HUES48 (cell line): ENCODE measurements at regions not wholly inside any gene's neighbourhood (a gene's known extent, or its start where the extent isn't known, plus 50 kb on each side); places are given as distances from the start of the nearest gene placed in this dataset.
"Not testable (repeated sequence)": the region's sequence is repeated elsewhere in the genome, so short reads cannot be mapped to it uniquely, and the experiment has no call there.

Experiments used
- H3K27ac ChIP-seq: one replicate; pipeline ENCODE4 v1.7.0; 2013; ENCODE audit warnings: low read depth, low read length, inconsistent platforms
- H3K27me3 ChIP-seq: 2 replicates; pipeline ENCODE4 v1.6.1; 2013; ENCODE audit warnings: mild to moderate bottlenecking, low read length; ENCODE audit not compliant: control insufficient read depth, insufficient read depth
- H3K36me3 ChIP-seq: 2 replicates; pipeline ENCODE4 v1.6.1; 2013; ENCODE audit warnings: low read length; ENCODE audit not compliant: control insufficient read depth, insufficient read depth
- H3K4me1 ChIP-seq: 2 replicates; pipeline ENCODE4 v1.6.1; 2013; ENCODE audit warnings: mild to moderate bottlenecking, low read length; ENCODE audit not compliant: control insufficient read depth, insufficient read depth
- H3K4me3 ChIP-seq: 2 replicates; pipeline ENCODE4 v1.5.1; 2013; ENCODE audit warnings: mild to moderate bottlenecking, low read depth, low read length
- H3K9ac ChIP-seq: 2 replicates; pipeline ENCODE4 v1.6.1; 2013; ENCODE audit warnings: mild to moderate bottlenecking, low read depth, low read length, moderate library complexity
- H3K9me3 ChIP-seq: 2 replicates; pipeline ENCODE4 v1.6.1; 2013; ENCODE audit warnings: low read length; ENCODE audit not compliant: control insufficient read depth, insufficient read depth

DNA sequence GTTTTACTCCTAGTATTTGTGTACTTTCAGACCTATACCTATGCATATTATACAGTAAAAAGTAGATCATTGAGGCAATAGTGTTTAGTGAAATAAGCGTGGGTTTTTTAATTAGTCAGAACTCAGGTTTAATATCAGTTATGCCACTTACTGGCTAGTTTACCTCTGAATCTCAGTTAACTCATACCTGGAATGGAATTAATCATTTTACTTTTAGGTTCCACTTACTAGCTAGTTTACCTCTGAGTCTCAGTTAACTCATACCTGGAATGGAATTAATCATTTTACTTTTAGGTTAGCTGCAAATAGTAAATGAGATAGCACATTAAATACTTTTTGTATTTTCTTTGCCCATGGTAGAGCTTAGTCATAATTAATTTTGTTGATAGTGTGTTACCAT lies 475.7 kb downstream of the CCER1 start:
- Histone ChIP-seq H3K4me3 (no peak overlapping the region), H3K36me3 (no peaks in the 10 kb centered on the region), H3K9me3 (no peaks in the 10 kb centered on the region)

GRCh38 chr12:90473831-90474230 lies 481.1 kb downstream of the CCER1 start:
- no peak overlapping the region for H3K9ac ChIP-seq
- H3K9me3 ChIP-seq: no peaks in the 10 kb centered on the region
- no peaks in the 10 kb centered on the region for H3K36me3 ChIP-seq

More for the DNA sequence above, 475.7 kb downstream of the CCER1 start:
- H3K27me3 ChIP-seq: no peaks in the 10 kb centered on the region
- no peak overlapping the region for H3K27ac ChIP-seq
- peaks cover 5% of the 10 kb centered on the region; the same call in 1 of the 2 replicates for H3K4me1 ChIP-seq
- H3K9ac ChIP-seq: no peak overlapping the region

GRCh38 chr12:90460681-90461080 lies 494.3 kb downstream of the CCER1 start:
- Histone ChIP-seq H3K27ac (no peak overlapping the region), H3K4me3 (no peak overlapping the region), H3K36me3 (no peaks in the 10 kb centered on the region), H3K27me3 (no peaks in the 10 kb centered on the region), H3K9me3 (peaks cover 6% of the 10 kb centered on the region; the same call in 1 of the 2 replicates), H3K4me1 (no peaks in the 10 kb centered on the region), H3K9ac (no peak overlapping the region)

More at GRCh38 chr12:90473831-90474230, 481.1 kb downstream of the CCER1 start:
- Histone ChIP-seq H3K27me3 (no peaks in the 10 kb centered on the region), H3K4me3 (no peak overlapping the region), H3K27ac (no peak overlapping the region), H3K4me1 (no peaks in the 10 kb centered on the region)

GRCh38 chr12:90456248-90456647 lies 498.7 kb downstream of the CCER1 start:
- Histone ChIP-seq H3K4me1 (no peaks in the 10 kb centered on the region), H3K9ac (no peak overlapping the region), H3K27me3 (no peaks in the 10 kb centered on the region), H3K9me3 (peaks cover 5% of the 10 kb centered on the region; the same call in 1 of the 2 replicates), H3K36me3 (no peaks in the 10 kb centered on the region), H3K4me3 (no peak overlapping the region), H3K27ac (no peak overlapping the region)

DNA sequence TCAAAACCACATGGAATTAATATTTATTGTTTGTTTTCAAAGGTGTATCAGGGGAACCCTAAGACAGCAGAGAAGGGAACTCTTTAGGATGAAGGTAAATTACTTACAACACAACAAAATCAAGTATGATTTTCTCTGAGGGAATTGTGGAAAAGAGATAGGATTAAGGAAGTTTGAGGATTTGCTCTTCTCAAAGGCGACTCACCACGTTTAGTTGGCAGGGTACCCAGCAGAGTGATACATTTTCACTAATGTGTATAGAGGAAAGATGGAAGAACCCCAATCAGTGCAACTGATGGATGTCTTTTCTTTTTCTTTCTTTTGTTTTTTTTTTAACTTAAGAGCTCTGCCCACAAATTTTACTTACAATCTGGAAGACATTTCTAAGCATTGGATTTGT lies 499.2 kb downstream of the CCER1 start:
- H3K27me3 ChIP-seq: no peaks in the 10 kb centered on the region
- H3K36me3 ChIP-seq: no peaks in the 10 kb centered on the region
- H3K4me3 ChIP-seq: no peak overlapping the region
- peaks cover 2% of the 10 kb centered on the region; the same call in 1 of the 2 replicates for H3K9me3 ChIP-seq
- no peak overlapping the region for H3K9ac ChIP-seq
- no peaks in the 10 kb centered on the region for H3K4me1 ChIP-seq
- H3K27ac ChIP-seq: no peak overlapping the region

DNA sequence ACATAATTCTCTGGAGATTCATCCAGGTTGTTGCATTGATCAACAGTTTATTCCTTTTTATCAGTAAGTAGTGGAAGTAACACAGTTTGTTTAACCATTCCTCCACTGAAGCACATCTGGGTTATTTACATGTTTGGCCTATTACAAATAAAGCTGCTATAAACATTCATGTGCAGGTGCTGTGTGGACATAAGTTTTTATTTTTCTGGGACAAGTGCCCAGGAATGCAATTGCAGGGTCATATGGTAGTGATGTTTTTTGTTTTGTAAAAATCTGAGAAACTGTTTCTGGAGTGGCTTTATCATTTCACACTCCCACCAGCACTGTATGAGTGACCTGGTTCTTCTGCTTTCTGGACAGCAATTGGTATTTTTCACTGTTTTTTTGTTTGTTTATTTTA lies 505.4 kb downstream of the CCER1 start:
- Histone ChIP-seq H3K4me3 (no peak overlapping the region), H3K27ac (no peak overlapping the region), H3K27me3 (no peaks in the 10 kb centered on the region), H3K9ac (no peak overlapping the region), H3K9me3 (no peaks in the 10 kb centered on the region), H3K4me1 (no peaks in the 10 kb centered on the region), H3K36me3 (no peaks in the 10 kb centered on the region)

GRCh38 chr12:90443466-90443865 lies 511.5 kb downstream of the CCER1 start:
- peaks cover 11% of the 10 kb centered on the region; the same call in 1 of the 2 replicates for H3K9me3 ChIP-seq
- H3K4me3 ChIP-seq, H3K9ac ChIP-seq, H3K4me1 ChIP-seq, H3K27me3 ChIP-seq, H3K36me3 ChIP-seq, H3K27ac ChIP-seq: not testable (repeated sequence)

- no peak overlapping the region for H3K9ac ChIP-seq
- H3K9me3 ChIP-seq: peaks cover 11% of the 10 kb centered on the region; the same call in 1 of the 2 replicates
- H3K36me3 ChIP-seq: no peaks in the 10 kb centered on the region
- no peaks in the 10 kb centered on the region for H3K27me3 ChIP-seq
- no peak overlapping the region for H3K4me3 ChIP-seq
- H3K27ac ChIP-seq: no peak overlapping the region
- H3K4me1 ChIP-seq: no peaks in the 10 kb centered on the region
Observed at GRCh38 chr12:90441431-90441830, 513.5 kb downstream of the CCER1 start.

GRCh38 chr12:90428881-90429280 lies 526.1 kb downstream of the CCER1 start:
- Histone ChIP-seq H3K9ac (no peak overlapping the region), H3K27ac (no peak overlapping the region), H3K27me3 (no peaks in the 10 kb centered on the region), H3K36me3 (no peaks in the 10 kb centered on the region), H3K9me3 (0 out of 2 replicates have a peak, but pooled peaks cover under 1% of the 10 kb centered on the region), H3K4me3 (no peak overlapping the region), H3K4me1 (no peaks in the 10 kb centered on the region)

DNA sequence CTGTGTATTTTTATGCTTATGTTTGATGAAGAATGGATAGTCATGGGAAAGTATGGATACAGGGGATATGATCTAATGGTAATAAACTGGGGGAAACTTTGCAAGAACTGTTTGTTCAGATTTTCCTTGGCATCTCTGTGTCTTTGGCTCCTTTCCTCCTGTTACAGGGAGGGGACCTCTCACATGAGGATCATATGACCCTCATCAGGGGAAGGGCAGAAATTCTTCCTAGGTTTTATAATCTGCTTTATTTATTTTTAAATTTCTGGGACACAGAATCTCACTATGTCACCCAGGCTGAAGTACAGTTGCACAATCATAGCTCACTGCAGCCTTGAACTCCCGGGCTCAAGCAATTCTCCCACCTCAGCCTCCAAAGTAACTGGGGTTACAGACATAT lies 526.5 kb downstream of the CCER1 start:
- Histone ChIP-seq H3K27me3 (no peaks in the 10 kb centered on the region), H3K27ac (no peak overlapping the region), H3K36me3 (no peaks in the 10 kb centered on the region), H3K4me1 (no peaks in the 10 kb centered on the region), H3K9ac (no peak overlapping the region), H3K9me3 (no peaks in the 10 kb centered on the region), H3K4me3 (no peak overlapping the region)

DNA sequence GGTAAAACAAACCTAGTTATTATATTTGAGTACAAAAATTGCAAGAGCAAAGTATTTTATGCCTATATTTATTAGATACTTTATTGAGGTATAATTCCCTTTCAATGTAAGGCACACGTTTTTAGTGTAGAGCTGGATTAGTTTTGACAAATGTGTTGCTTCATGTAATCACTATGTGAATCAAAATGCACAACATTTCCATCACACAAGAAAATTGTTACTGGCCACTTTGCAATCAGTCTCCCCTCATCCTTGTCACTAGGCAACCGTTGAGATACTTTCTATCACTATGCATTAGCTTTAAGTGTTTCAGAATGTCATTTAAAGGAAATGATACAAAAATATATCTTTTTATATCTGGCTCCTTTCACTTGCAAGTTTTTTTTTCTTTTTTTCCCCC lies 531.0 kb downstream of the CCER1 start:
- H3K9ac ChIP-seq: no peak overlapping the region
- H3K4me1 ChIP-seq: no peaks in the 10 kb centered on the region
- H3K9me3 ChIP-seq: no peaks in the 10 kb centered on the region
- no peak overlapping the region for H3K27ac ChIP-seq
- H3K4me3 ChIP-seq: no peak overlapping the region
- H3K36me3 ChIP-seq: no peaks in the 10 kb centered on the region
- H3K27me3 ChIP-seq: no peaks in the 10 kb centered on the region

DNA sequence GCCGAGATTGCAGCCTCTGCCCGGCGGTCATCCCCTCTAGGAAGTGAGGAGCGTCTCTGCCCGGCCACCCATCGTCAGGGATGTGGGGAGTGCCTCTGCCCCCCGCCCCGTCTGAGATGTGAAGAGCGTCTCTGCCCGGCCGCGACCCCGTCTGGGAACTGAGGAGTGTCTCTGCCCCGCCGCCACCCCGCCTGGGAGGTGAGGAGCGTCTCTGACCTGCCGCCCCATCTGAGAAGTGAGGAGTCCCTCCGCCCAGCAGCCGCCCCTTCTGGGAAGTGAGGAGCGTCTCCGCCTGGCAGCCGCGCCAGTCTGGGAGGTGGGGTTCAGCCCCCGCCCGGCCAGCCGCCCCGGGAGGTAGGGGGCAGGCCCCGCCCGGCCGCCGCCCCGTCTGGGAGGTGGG lies 544.0 kb downstream of the CCER1 start:
- no peaks in the 10 kb centered on the region for H3K36me3 ChIP-seq
- peaks cover 5% of the 10 kb centered on the region; the same call in 1 of the 2 replicates for H3K4me1 ChIP-seq
- H3K9ac ChIP-seq: no peak overlapping the region
- no peaks in the 10 kb centered on the region for H3K27me3 ChIP-seq
- H3K27ac ChIP-seq: no peak overlapping the region
- H3K9me3 ChIP-seq: no peaks in the 10 kb centered on the region
- no peak overlapping the region for H3K4me3 ChIP-seq
